Renal cortical epithelial cell (primary cell): ENCODE measurements at regions not wholly inside any gene's neighbourhood (a gene's known extent, or its start where the extent isn't known, plus 50 kb on each side); places are given as distances from the start of the nearest gene placed in this dataset.

ENCODE experiments used
- DNase-seq: peaks from one replicate; pipeline ENCODE4 v3.0.0-alpha.2; 2011; ENCODE audit warnings: low read depth

GRCh38 chr15:36468746-36469145 is 110.7 kb upstream of the CDIN1 start:
- DNase-seq: peak; percentile 33

GRCh38 chr15:36469311-36469966 is 110.0 kb upstream of the CDIN1 start:
- peak; percentile 16 for DNase-seq

DNA sequence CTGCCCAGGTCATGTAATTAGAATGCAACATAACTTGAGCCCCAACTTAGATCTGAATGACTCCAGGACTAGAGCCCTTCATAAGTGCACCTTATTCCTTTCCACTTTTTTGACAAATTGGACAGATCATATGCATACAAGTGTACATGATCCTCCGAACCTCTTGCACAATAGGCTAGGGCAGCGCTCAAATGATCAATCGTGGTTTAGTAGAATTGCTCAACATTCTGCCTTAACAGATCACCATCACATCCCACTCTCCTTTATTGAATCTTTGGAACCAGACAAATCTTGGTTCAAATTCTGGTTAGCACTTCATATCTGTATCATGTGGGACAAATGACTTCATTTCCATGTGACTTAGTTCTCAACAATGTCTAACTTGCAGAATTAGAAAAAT is 106.8 kb upstream of the CDIN1 start:
- DNase-seq: peak; percentile 2

DNA sequence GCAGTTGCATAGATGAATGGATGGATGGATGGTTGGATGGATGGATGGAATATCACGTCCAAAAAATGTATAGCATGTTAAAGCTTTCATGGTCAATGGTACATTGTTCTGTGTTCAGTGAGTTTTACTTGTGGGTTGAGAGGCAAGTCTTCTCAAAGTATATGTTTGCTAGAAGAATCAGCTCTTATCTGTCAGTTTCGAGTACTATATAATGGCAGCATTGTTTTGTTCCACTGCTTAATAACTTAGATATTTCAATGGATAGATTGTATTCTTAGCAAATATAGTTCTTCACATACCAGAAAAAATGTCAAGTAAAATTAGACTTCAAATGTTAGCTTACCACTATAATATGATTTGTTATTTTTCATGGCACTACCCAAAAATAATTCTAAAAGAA is 100.9 kb upstream of the CDIN1 start:
- no peak for DNase-seq

DNA sequence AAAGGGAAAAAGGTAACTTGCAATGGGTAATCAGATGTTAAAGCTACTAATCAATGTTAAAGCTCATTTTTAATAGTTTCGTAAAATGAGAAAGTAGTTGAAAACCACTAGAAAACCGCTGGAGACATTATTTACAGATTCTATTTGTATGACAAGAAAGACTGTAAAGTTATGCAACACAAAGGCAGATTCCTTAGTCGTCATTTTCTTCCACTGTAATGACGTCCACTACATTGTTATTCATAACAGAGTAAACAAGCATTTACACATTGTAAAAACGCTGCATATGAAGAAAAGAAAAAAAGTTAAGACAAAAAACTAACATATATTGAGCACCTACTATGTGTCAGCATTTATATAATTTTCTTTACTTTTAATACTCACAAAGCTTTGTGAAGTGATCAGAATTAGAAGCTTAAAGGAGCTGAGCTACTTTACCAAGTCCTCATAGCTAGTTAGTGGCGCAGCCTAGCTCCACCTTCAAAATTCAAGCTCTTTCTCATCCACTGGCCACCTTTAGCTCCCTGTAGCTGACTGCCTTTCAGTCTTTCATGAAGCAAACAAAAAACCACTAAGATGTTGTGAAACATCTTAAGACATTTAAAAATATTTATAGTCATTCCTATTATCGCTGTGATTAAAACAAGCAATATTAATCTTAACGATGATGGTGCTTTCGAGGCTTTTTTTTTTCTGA is 100.1 kb upstream of the CDIN1 start:
- DNase-seq: no peak

- DNase-seq: no peak
Observed at GRCh38 chr15:36481156-36481555, 98.3 kb upstream of the CDIN1 start.

GRCh38 chr15:36483409-36483808 is 96.0 kb upstream of the CDIN1 start:
- no peak for DNase-seq

DNA sequence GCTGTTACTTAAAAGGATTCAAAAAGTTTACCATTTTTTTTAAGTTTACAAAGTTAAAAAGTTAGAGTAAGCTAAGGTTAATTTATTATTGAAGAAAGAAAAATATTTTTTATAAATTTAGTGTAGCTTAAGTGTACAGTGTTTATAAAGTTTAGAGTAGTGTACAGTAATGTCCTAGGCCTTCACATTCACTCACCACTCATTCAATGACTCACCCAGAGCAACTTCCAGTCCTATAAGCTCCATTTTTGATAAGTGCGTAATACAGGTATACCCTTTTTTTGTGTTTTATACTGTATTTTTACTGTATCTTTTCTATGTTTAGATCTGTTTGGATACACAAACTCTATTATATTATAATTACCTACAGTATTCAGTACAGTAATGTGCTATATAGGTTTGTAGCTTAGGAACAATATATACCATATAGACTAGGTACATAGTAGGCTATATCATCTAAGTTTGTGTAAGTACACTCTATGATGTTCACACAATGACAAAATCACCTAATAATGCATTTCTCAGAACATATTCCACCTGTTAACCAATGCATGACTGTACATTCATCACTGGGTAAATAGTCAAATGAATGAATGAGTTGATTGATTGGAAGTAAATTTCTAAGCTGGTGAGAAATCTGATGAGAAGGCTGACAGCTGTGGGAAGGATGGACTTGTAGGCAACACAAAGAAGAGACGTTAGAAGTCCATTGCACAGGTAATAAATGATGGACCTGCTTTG is 95.2 kb upstream of the CDIN1 start:
- DNase-seq: peak; percentile 3

DNA sequence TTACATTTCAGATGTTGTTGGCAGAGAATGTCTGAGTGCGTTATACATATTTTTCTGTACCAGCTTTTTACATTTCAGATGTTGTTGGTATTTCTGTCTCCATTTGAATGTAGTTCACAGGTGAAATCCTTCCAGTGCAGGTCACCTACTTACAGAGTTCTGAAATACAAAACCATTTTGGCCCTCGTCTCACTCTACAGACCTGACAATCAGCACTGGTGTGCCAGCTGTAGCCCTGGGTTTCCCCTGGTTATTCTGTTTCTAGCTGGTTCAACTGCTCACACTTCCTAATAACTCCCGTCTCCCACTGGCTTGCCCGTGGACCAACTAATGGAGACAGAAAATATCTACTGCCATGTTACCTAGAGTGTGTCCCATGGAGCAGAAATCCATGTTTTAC is 87.5 kb upstream of the CDIN1 start:
- no peak for DNase-seq

DNA sequence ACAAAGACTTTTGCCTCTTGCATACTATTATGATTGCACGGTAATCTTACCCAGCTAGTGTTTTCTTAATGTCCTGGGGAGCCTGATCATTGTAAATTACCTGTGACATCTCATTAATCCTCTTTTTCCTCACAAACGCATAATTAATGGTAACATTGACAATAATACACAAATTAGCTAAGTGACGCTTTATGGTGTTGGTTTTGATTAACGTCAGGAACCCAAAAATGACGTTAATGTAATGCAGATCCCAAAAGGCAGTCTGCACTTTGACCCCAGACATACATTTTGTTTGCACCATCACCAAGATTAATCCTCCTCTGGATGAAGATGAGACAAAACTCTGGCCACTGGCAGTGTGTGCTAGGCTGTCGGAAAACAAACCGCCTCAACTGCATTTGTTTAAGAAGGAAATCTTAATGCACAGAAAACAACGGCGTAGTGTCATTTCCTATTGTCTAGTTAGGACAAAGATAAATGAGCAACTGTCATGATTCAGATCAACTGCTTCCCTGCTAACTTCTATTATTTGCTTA is 83.9 kb upstream of the CDIN1 start:
- no peak for DNase-seq

- no peak for DNase-seq
Observed at GRCh38 chr15:36497901-36498300, 81.5 kb upstream of the CDIN1 start.

GRCh38 chr15:36498401-36498800 is 81.0 kb upstream of the CDIN1 start:
- no peak for DNase-seq

- DNase-seq: no peak
Observed at GRCh38 chr15:36498916-36499315, 80.5 kb upstream of the CDIN1 start.

GRCh38 chr15:36499412-36500389 is 79.7 kb upstream of the CDIN1 start:
- no peak for DNase-seq

GRCh38 chr15:36501063-36501678 is 78.3 kb upstream of the CDIN1 start:
- DNase-seq: peak; percentile 69

DNA sequence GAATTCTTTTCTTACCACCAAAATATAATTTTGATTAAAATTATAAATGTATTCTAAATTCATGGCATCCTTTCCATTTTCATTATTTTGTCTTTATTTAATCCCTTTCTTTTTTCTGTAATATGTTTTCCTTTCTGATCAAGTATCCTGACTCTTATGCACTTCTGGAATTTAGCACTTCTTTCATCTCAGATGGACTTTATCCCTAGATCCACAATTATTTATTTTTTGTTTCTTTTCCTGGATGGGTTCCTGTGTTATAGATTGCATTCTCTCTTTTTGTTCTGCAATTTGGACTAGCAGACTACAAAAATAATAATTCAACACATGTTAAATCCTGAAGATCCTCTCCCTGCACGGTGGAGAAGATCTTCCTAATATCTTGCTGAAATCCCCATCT is 76.9 kb upstream of the CDIN1 start:
- DNase-seq: no peak

- no peak for DNase-seq
Observed at GRCh38 chr15:36506733-36507356, 72.6 kb upstream of the CDIN1 start.

- DNase-seq: no peak
Observed at GRCh38 chr15:36507458-36507857, 72.0 kb upstream of the CDIN1 start.

GRCh38 chr15:36511594-36511993 is 67.8 kb upstream of the CDIN1 start:
- DNase-seq: no peak

- DNase-seq: no peak
Observed at GRCh38 chr15:36517758-36518157, 61.7 kb upstream of the CDIN1 start.

GRCh38 chr15:36519067-36519466 is 60.4 kb upstream of the CDIN1 start:
- DNase-seq: no peak
